GM19328 (cell line): ENCODE measurements at regions not wholly inside any gene's neighbourhood (a gene's known extent, or its start where the extent isn't known, plus 50 kb on each side); places are given as distances from the start of the nearest gene placed in this dataset.

Experiments used
- ATAC-seq: cut with Tn5 transposase; IDR thresholded peaks from one replicate; pipeline ENCODE4 v1.9.1; 2021; ENCODE audit warnings: mild to moderate bottlenecking, moderate library complexity; ENCODE audit not compliant: unreplicated experiment

GRCh38 chr10:131746241-131746711 lies 154.5 kb upstream of the PPP2R2D start:
- ATAC-seq, result no peak

- no peak for ATAC-seq
Measured at GRCh38 chr10:131746785-131747184, 154.0 kb upstream of the PPP2R2D start.

GRCh38 chr10:131747251-131747650 lies 153.6 kb upstream of the PPP2R2D start:
- no peak for ATAC-seq

- ATAC-seq, result no peak
Measured at GRCh38 chr10:131747791-131748190, 153.0 kb upstream of the PPP2R2D start.

GRCh38 chr10:131748191-131748590 lies 152.6 kb upstream of the PPP2R2D start:
- no peak for ATAC-seq

GRCh38 chr10:131748831-131749766 lies 151.7 kb upstream of the PPP2R2D start:
- ATAC-seq, result no peak

- ATAC-seq, result no peak
Measured at GRCh38 chr10:131749767-131750142, 151.1 kb upstream of the PPP2R2D start.

GRCh38 chr10:131750171-131750895 lies 150.5 kb upstream of the PPP2R2D start:
- ATAC-seq, result no peak

- ATAC-seq, result no peak
Measured at GRCh38 chr10:131750973-131751826, 149.6 kb upstream of the PPP2R2D start.

GRCh38 chr10:131751827-131752775 lies 148.7 kb upstream of the PPP2R2D start:
- ATAC-seq, result no peak

- no peak for ATAC-seq
Measured at GRCh38 chr10:131753336-131753735, 147.5 kb upstream of the PPP2R2D start.

GRCh38 chr10:131755200-131755599 lies 145.6 kb upstream of the PPP2R2D start:
- no peak for ATAC-seq

- ATAC-seq, result no peak
Measured at GRCh38 chr10:131757285-131758058, 143.3 kb upstream of the PPP2R2D start.

- no peak for ATAC-seq
Measured at GRCh38 chr10:131758062-131758938, 142.5 kb upstream of the PPP2R2D start.

- no peak for ATAC-seq
Measured at GRCh38 chr10:131758939-131759301, 141.9 kb upstream of the PPP2R2D start.

GRCh38 chr10:131759347-131759746 lies 141.5 kb upstream of the PPP2R2D start:
- no peak for ATAC-seq

- no peak for ATAC-seq
Measured at GRCh38 chr10:131760416-131761166, 140.2 kb upstream of the PPP2R2D start.
